ENCODE measurements at regions not wholly inside any gene's neighbourhood (a gene's known extent, or its start where the extent isn't known, plus 50 kb on each side); places are given as distances from the start of the nearest gene placed in this dataset.

GRCh38 chr3:96491868-96492267, 322.5 kb upstream of the EPHA6 start:
- TF ChIP-seq CTCF (IDR thresholded peaks at IDR 0.05) (no peak), POLR2A (IDR thresholded peaks at IDR 0.05) (no peak)

Data from gastroesophageal sphincter (tissue), 3 donors.